ENCODE measurements at regions not wholly inside any gene's neighbourhood (a gene's known extent, or its start where the extent isn't known, plus 50 kb on each side); places are given as distances from the start of the nearest gene placed in this dataset.

DNA sequence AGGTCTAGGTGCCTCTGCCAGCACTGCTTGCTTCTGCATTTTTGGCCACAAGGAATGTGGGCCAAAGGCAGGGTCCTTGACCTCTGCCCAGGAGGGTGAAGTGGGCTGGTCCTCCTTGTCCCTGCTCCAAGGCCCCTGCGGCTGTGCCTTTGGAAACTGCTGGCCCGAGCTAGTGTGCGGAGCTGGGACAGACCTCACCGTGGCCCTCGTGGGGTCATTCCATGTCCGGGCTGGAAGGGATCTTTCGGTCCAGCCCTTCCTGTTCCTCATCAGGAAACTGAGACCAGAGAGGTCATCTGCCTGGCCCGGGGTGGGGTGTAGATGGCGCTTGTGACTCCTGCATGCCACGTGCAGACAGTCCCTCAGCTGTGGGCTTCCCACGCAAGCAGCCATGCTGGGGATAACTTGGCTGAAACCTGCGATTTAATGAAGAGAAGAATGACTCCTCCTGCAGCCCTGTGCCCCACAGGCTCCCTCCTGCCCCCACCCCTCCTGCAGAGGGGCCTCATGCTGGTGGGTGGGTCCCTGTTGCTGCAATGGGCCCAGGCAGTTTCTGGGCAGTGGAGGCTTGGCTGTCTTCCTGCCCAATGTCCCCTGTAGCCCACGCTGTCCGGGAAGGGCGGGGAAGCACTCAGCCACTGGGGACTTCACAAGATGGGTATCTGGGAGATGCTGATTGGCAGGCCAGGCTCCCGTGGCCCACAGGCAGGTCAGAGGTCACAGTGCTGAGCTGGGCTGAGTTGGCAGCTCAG, 245.2 kb downstream of the SEC14L1 start:
- ChIA-PET POLR2A (no interaction called here), CTCF (interaction anchor here (1.0 to 1.2 kb wide), 2 partner anchors 15 to 54 kb away, joined by 3 to 4 read pairs; no protein-coding TSS in a partner anchor)
- WGBS (ENCODE audit: insufficient coverage) = 84% methylated on average over 12 of the region's 16 CpGs
- Histone ChIP-seq H3K9me3 (ENCODE audit: control extremely low read depth in 1 of 5, control insufficient read depth in 4 of 5, insufficient read depth in 2 of 5, low read depth in 1 of 5, low read length in 4 of 5) (no peaks in the 10 kb centered on the region), H3K4me3 (ENCODE audit: control insufficient read depth in 1 of 7, extremely low read depth in 1 of 7, insufficient read depth in 4 of 7, low read depth in 2 of 7, low read length in 6 of 7) (no peak overlapping the region), H3K27ac (ENCODE audit: insufficient read depth in 1 of 2, low read depth in 1 of 2, low read length in 2 of 2, poor library complexity in 1 of 2, severe bottlenecking in 2 of 2) (no peak overlapping the region), H3K27me3 (replicated peaks in 2 of 5; ENCODE audit: control insufficient read depth in 4 of 5, insufficient read depth in 5 of 5, low read length in 4 of 5) (no peaks in the 10 kb centered on the region), H3K36me3 (ENCODE audit: control insufficient read depth in 4 of 4, insufficient read depth in 4 of 4, low read length in 3 of 4) (peaks cover 0 to 18% (median 1%) of the 10 kb centered on the region in 4 experiments), H3K4me1 (ENCODE audit: control extremely low read depth in 1 of 4, control insufficient read depth in 4 of 4, insufficient read depth in 4 of 4, low read length in 3 of 4) (peaks cover 4 to 83% (median 69%) of the 10 kb centered on the region in 4 experiments)
- DNase-seq = no peak

DNA sequence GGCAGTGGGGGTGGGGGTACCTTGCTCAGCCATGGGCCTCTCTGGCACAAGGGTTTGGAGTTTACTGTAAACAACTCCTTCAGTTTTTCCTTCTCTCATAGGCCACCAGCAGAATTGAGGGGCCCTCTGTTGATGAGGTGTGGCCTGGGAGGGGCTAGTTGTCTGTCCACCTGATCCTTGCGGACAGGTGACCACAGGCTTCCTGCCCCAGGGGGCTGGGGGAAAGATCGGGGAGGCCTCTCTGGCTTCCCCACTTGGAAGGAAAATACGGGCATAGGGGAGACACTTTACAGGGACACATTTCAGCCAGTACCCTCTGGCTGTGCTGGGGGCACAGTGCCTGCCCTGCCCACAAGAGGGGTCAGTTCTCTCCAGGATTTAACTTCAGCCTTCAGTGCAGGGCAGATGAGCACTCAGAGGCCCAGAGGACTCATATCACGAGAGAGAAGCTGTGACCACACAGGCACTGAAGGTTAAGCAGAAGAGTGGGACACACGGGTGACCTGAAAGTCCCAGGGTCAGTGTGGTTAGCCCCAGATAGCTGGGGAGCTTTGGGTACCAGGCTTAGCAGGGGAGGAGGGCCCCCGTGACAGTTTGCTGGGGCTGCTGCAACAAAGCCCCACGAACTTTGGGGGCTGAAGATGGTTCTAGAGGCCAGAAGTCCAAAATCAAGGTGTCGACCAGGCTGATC, 245.9 kb downstream of the SEC14L1 start:
- H3K36me3 ChIP-seq (ENCODE audit: control insufficient read depth in 4 of 4, insufficient read depth in 4 of 4, low read length in 3 of 4) = peaks cover 0 to 18% (median 1%) of the 10 kb centered on the region in 4 experiments
- 85% methylated on average over 8 of the region's 8 CpGs for WGBS (ENCODE audit: insufficient coverage)
- no peak for DNase-seq
- H3K27ac ChIP-seq (ENCODE audit: insufficient read depth in 1 of 2, low read depth in 1 of 2, low read length in 2 of 2, poor library complexity in 1 of 2, severe bottlenecking in 2 of 2) = no peak overlapping the region
- ChIA-PET POLR2A (interaction anchor here (1.2 kb wide), 1 partner anchor 14 kb away, joined by 5 read pairs; no protein-coding TSS in a partner anchor), CTCF (interaction anchor here (1.0 to 1.4 kb wide), 3 partner anchors 14 to 55 kb away, joined by 3 to 6 read pairs (median 4); no protein-coding TSS in a partner anchor)
- no peaks in the 10 kb centered on the region for H3K27me3 ChIP-seq (replicated peaks in 2 of 5; ENCODE audit: control insufficient read depth in 4 of 5, insufficient read depth in 5 of 5, low read length in 4 of 5)
- H3K9me3 ChIP-seq (ENCODE audit: control extremely low read depth in 1 of 5, control insufficient read depth in 4 of 5, insufficient read depth in 2 of 5, low read depth in 1 of 5, low read length in 4 of 5) = no peaks in the 10 kb centered on the region
- peaks cover 7 to 83% (median 72%) of the 10 kb centered on the region in 4 experiments for H3K4me1 ChIP-seq (ENCODE audit: control extremely low read depth in 1 of 4, control insufficient read depth in 4 of 4, insufficient read depth in 4 of 4, low read length in 3 of 4)
- no peak overlapping the region for H3K4me3 ChIP-seq (ENCODE audit: control insufficient read depth in 1 of 7, extremely low read depth in 1 of 7, insufficient read depth in 4 of 7, low read depth in 2 of 7, low read length in 6 of 7)

DNA sequence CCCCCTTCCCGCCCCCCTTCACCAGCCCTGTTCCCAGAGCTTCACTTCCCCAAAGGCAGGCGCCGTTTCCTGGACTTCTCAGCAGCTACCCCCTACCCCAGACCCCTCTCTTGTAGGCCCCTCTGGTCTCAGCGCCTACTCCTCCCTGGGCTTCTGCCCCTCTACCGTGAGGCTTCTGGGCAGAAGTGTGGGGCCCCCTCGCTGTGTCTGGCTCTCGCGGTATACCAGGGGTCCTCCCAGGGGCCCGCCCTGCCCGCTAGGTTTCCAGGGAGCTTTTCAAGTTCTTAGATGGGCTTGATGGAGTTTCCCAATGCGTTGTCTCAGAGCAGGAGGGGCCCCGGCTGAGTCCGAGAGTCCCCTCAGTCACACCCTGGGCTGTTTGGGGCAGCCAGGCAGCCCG, 247.1 kb downstream of the SEC14L1 start:
- H3K4me3 ChIP-seq (ENCODE audit: control insufficient read depth in 1 of 7, extremely low read depth in 1 of 7, insufficient read depth in 4 of 7, low read depth in 2 of 7, low read length in 6 of 7) = peak overlapping the region in 1 of 7 experiments; percentile 3
- H3K27ac ChIP-seq (ENCODE audit: insufficient read depth in 1 of 2, low read depth in 1 of 2, low read length in 2 of 2, poor library complexity in 1 of 2, severe bottlenecking in 2 of 2) = no peak overlapping the region
- H3K4me1 ChIP-seq (ENCODE audit: control extremely low read depth in 1 of 4, control insufficient read depth in 4 of 4, insufficient read depth in 4 of 4, low read length in 3 of 4) = peaks cover 7 to 84% (median 74%) of the 10 kb centered on the region in 4 experiments
- DNase-seq = no peak
- CTCF ChIA-PET = interaction anchor here (0.8 to 4.8 kb wide), 4 partner anchors 11 to 56 kb away, joined by 3 to 30 read pairs (median 5); no protein-coding TSS in a partner anchor
- H3K9me3 ChIP-seq (ENCODE audit: control extremely low read depth in 1 of 5, control insufficient read depth in 4 of 5, insufficient read depth in 2 of 5, low read depth in 1 of 5, low read length in 4 of 5) = no peaks in the 10 kb centered on the region
- POLR2A ChIA-PET = interaction anchor here (1.2 kb wide), 1 partner anchor 15 kb away, joined by 5 read pairs; no protein-coding TSS in a partner anchor
- no peaks in the 10 kb centered on the region for H3K27me3 ChIP-seq (replicated peaks in 2 of 5; ENCODE audit: control insufficient read depth in 4 of 5, insufficient read depth in 5 of 5, low read length in 4 of 5)
- peaks cover 0 to 18% (median 1%) of the 10 kb centered on the region in 4 experiments for H3K36me3 ChIP-seq (ENCODE audit: control insufficient read depth in 4 of 4, insufficient read depth in 4 of 4, low read length in 3 of 4)
- 74% methylated on average over 11 of the region's 14 CpGs for WGBS (ENCODE audit: insufficient coverage)

DNA sequence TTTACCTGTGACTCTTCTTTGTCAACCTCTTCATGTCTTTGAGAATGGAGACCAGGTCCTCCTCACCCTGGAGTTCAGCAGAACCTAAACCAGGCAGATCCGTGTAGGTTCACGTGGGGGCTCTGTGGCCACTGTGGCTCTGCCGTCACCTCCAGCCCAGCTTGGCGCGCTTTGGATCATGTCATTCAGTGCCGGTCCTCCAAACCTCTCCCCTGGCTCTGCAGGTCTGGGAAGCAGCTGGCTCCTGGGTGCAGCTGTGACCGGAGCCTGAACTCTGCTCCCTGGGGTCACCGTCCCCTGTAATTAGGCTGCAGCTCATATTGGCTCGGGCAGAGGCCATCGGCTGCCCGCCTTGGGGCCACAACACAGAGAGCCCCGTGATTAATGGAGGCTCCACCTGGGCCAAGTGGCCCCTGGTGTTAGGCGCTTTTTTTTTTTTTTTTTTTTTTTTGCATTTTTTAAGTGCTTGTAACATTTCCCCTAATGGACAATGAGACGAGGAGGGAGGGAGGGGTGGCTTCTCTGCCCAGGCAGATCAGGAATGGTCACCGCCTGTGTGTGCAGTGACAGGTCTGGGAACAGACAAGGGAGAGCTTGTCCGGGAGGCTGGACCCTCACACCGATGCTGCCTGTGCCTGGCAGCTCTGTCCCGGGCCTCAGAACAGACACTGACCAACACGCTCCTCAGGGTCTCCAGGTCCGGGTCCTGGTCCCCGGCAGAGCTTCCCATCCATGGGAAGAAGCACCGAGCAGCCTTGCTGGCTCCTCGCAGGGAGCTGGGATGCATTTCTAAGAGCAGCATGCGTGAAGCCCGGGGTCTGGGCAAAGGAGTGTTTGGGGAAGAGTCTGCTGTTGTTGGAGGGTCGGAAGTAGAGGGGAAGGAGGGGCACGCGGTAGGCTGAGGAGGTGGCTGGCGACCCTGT, 247.9 kb downstream of the SEC14L1 start:
- Histone ChIP-seq H3K4me1 (ENCODE audit: control extremely low read depth in 1 of 4, control insufficient read depth in 4 of 4, insufficient read depth in 4 of 4, low read length in 3 of 4) (peaks cover 7 to 87% (median 77%) of the 10 kb centered on the region in 4 experiments), H3K4me3 (ENCODE audit: control insufficient read depth in 1 of 7, extremely low read depth in 1 of 7, insufficient read depth in 4 of 7, low read depth in 2 of 7, low read length in 6 of 7) (peak overlapping the region in 4 of 7 experiments; percentile 22 to 66 (median 48))
- CTCF ChIA-PET = interaction anchor here (0.9 to 4.8 kb wide), 10 partner anchors 10 to 107 kb away, joined by 3 to 30 read pairs (median 4); no protein-coding TSS in a partner anchor

DNA sequence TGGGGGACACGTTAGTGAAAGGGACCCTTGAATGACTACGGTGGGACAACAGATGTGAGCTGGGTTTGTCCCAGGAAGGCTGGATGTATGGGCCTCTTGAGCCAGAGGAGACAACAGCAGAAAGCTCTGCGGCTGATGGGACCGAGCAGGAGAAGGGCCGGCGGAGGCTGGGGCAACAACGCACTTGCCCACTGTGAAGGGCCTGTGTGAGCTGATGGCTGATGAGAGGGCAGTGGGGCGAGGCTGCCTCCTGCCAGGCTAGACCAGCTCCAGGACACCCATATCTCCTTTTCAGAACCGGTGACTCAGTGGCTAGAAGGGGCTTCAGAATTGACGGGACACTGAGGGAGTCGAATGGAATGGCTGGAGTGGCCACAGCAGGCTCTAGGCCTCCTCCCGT, 250.1 kb downstream of the SEC14L1 start:
- Histone ChIP-seq H3K9me3 (ENCODE audit: control extremely low read depth in 1 of 5, control insufficient read depth in 4 of 5, insufficient read depth in 2 of 5, low read depth in 1 of 5, low read length in 4 of 5) (no peaks in the 10 kb centered on the region), H3K36me3 (ENCODE audit: control insufficient read depth in 4 of 4, insufficient read depth in 4 of 4, low read length in 3 of 4) (peaks cover 0 to 8% (median 0%) of the 10 kb centered on the region in 4 experiments), H3K4me3 (ENCODE audit: control insufficient read depth in 1 of 7, extremely low read depth in 1 of 7, insufficient read depth in 4 of 7, low read depth in 2 of 7, low read length in 6 of 7) (no peak overlapping the region), H3K27ac (ENCODE audit: insufficient read depth in 1 of 2, low read depth in 1 of 2, low read length in 2 of 2, poor library complexity in 1 of 2, severe bottlenecking in 2 of 2) (no peak overlapping the region), H3K4me1 (ENCODE audit: control extremely low read depth in 1 of 4, control insufficient read depth in 4 of 4, insufficient read depth in 4 of 4, low read length in 3 of 4) (peaks cover 7 to 90% (median 85%) of the 10 kb centered on the region in 4 experiments), H3K27me3 (replicated peaks in 2 of 5; ENCODE audit: control insufficient read depth in 4 of 5, insufficient read depth in 5 of 5, low read length in 4 of 5) (no peaks in the 10 kb centered on the region)
- ChIA-PET CTCF (interaction anchor here (0.7 to 4.8 kb wide), 7 partner anchors 10 to 105 kb away, joined by 3 to 30 read pairs (median 5); no protein-coding TSS in a partner anchor), POLR2A (interaction anchor here (1.4 to 1.7 kb wide), 2 partner anchors 9 to 16 kb away, joined by 4 to 13 read pairs; no protein-coding TSS in a partner anchor)
- WGBS (ENCODE audit: insufficient coverage) = 95% methylated on average over 12 of the region's 12 CpGs
- DNase-seq = no peak

More for the DNA sequence above, 247.9 kb downstream of the SEC14L1 start:
- Histone ChIP-seq H3K9me3 (ENCODE audit: control extremely low read depth in 1 of 5, control insufficient read depth in 4 of 5, insufficient read depth in 2 of 5, low read depth in 1 of 5, low read length in 4 of 5) (no peaks in the 10 kb centered on the region), H3K36me3 (ENCODE audit: control insufficient read depth in 4 of 4, insufficient read depth in 4 of 4, low read length in 3 of 4) (peaks cover 0 to 14% (median under 1%) of the 10 kb centered on the region in 4 experiments), H3K27me3 (replicated peaks in 2 of 5; ENCODE audit: control insufficient read depth in 4 of 5, insufficient read depth in 5 of 5, low read length in 4 of 5) (no peaks in the 10 kb centered on the region), H3K27ac (ENCODE audit: insufficient read depth in 1 of 2, low read depth in 1 of 2, low read length in 2 of 2, poor library complexity in 1 of 2, severe bottlenecking in 2 of 2) (no peak overlapping the region)
- DNase-seq = no peak
- WGBS (ENCODE audit: insufficient coverage) = 58% methylated on average over 25 of the region's 29 CpGs
- POLR2A ChIA-PET = interaction anchor here (1.0 to 1.7 kb wide), 3 partner anchors 11 to 16 kb away, joined by 3 to 7 read pairs (median 4); no protein-coding TSS in a partner anchor
